ENCODE measurements at regions not wholly inside any gene's neighbourhood (a gene's known extent, or its start where the extent isn't known, plus 50 kb on each side); places are given as distances from the start of the nearest gene placed in this dataset.

DNA sequence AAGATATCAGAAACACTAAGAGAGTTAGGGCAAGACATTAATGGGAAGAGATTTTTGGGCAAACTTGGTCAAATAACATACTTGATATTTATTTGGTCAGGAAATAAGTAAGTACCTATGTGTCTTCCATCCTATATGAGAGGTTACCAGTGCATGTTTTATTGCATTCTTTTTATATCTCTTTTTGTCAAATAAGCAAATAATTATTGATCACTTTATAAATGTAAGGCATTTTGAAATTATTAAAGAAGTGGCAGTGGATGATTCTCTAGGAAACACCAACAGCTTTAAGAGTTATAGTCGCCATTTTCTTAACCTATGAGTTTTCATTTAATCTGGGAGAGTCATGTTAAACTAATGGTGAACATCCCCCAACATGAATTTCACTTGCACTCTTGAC, 453.3 kb downstream of the MEIS1 start:
- H3K79me2 ChIP-seq: no peaks in the 10 kb centered on the region
- no peaks in the 10 kb centered on the region for H3K27me3 ChIP-seq (ENCODE audit: control insufficient read depth, insufficient read depth, low read length)
- no peak overlapping the region for H3K4me2 ChIP-seq (ENCODE audit: low read length)
- no peaks in the 10 kb centered on the region for H3K4me1 ChIP-seq
- H3K36me3 ChIP-seq (ENCODE audit: control insufficient read depth, insufficient read depth, low read length): no peaks in the 10 kb centered on the region
- no peak overlapping the region for H3K9ac ChIP-seq
- TF ChIP-seq, protein P1, sequence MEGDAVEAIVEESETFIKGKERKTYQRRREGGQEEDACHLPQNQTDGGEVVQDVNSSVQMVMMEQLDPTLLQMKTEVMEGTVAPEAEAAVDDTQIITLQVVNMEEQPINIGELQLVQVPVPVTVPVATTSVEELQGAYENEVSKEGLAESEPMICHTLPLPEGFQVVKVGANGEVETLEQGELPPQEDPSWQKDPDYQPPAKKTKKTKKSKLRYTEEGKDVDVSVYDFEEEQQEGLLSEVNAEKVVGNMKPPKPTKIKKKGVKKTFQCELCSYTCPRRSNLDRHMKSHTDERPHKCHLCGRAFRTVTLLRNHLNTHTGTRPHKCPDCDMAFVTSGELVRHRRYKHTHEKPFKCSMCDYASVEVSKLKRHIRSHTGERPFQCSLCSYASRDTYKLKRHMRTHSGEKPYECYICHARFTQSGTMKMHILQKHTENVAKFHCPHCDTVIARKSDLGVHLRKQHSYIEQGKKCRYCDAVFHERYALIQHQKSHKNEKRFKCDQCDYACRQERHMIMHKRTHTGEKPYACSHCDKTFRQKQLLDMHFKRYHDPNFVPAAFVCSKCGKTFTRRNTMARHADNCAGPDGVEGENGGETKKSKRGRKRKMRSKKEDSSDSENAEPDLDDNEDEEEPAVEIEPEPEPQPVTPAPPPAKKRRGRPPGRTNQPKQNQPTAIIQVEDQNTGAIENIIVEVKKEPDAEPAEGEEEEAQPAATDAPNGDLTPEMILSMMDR (IDR thresholded peaks at IDR 0.05): no peak
- H3K4me3 ChIP-seq (ENCODE audit: low read depth, low read length): no peak overlapping the region
- no peaks in the 10 kb centered on the region for H3K9me3 ChIP-seq (ENCODE audit: control insufficient read depth, low read length)
- no peak overlapping the region for H2AFZ ChIP-seq
- no peak overlapping the region for H3K27ac ChIP-seq

- TF ChIP-seq, protein P1 (IDR thresholded peaks at IDR 0.05): no peak
- no peak overlapping the region for H3K4me2 ChIP-seq (ENCODE audit: low read length)
- H3K27me3 ChIP-seq (ENCODE audit: control insufficient read depth, insufficient read depth, low read length): no peaks in the 10 kb centered on the region
- H3K27ac ChIP-seq: no peak overlapping the region
- no peaks in the 10 kb centered on the region for H3K4me1 ChIP-seq
- H3K36me3 ChIP-seq (ENCODE audit: control insufficient read depth, insufficient read depth, low read length): no peaks in the 10 kb centered on the region
- no peaks in the 10 kb centered on the region for H3K79me2 ChIP-seq
- H2AFZ ChIP-seq: no peak overlapping the region
- H3K4me3 ChIP-seq (ENCODE audit: low read depth, low read length): no peak overlapping the region
- H3K9me3 ChIP-seq (ENCODE audit: control insufficient read depth, low read length): no peaks in the 10 kb centered on the region
- no peak overlapping the region for H3K9ac ChIP-seq
Observed at GRCh38 chr2:66888791-66889631, 454.1 kb downstream of the MEIS1 start.

DNA sequence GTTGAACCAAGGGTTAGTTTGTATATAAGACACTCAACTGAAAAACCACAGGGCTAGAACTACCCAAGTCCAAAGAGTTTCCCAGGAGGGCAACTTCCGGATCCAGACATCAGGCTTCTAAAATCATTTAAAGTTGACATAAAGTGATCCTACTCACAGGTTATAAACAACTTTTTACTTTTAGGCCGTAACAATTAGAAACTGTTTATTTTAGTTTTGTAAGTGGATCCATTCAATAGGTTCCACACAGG, 454.6 kb downstream of the MEIS1 start:
- Histone ChIP-seq H3K27ac (no peak overlapping the region), H3K36me3 (ENCODE audit: control insufficient read depth, insufficient read depth, low read length) (no peaks in the 10 kb centered on the region), H3K4me2 (ENCODE audit: low read length) (no peak overlapping the region), H3K4me1 (no peaks in the 10 kb centered on the region), H3K79me2 (no peaks in the 10 kb centered on the region), H3K27me3 (ENCODE audit: control insufficient read depth, insufficient read depth, low read length) (no peaks in the 10 kb centered on the region), H3K9ac (no peak overlapping the region), H3K4me3 (ENCODE audit: low read depth, low read length) (no peak overlapping the region), H2AFZ (no peak overlapping the region), H3K9me3 (ENCODE audit: control insufficient read depth, low read length) (no peaks in the 10 kb centered on the region)
- TF ChIP-seq, protein P1 (IDR thresholded peaks at IDR 0.05): no peak

- no peak overlapping the region for H3K4me2 ChIP-seq (ENCODE audit: low read length)
- no peak overlapping the region for H3K4me3 ChIP-seq (ENCODE audit: low read depth, low read length)
- H3K27ac ChIP-seq: no peak overlapping the region
- no peaks in the 10 kb centered on the region for H3K9me3 ChIP-seq (ENCODE audit: control insufficient read depth, low read length)
- no peaks in the 10 kb centered on the region for H3K36me3 ChIP-seq (ENCODE audit: control insufficient read depth, insufficient read depth, low read length)
- H2AFZ ChIP-seq: no peak overlapping the region
- no peak overlapping the region for H3K9ac ChIP-seq
- no peaks in the 10 kb centered on the region for H3K27me3 ChIP-seq (ENCODE audit: control insufficient read depth, insufficient read depth, low read length)
- no peaks in the 10 kb centered on the region for H3K79me2 ChIP-seq
- TF ChIP-seq, protein P1 (IDR thresholded peaks at IDR 0.05): no peak
- no peaks in the 10 kb centered on the region for H3K4me1 ChIP-seq
Observed at GRCh38 chr2:66890166-66890742, 455.3 kb downstream of the MEIS1 start.

GRCh38 chr2:66895206-66895605, 460.3 kb downstream of the MEIS1 start:
- Histone ChIP-seq H3K9ac (no peak overlapping the region), H3K4me1 (no peaks in the 10 kb centered on the region), H3K27ac (no peak overlapping the region), H3K79me2 (no peaks in the 10 kb centered on the region), H3K4me3 (ENCODE audit: low read depth, low read length) (no peak overlapping the region), H3K27me3 (ENCODE audit: control insufficient read depth, insufficient read depth, low read length) (no peaks in the 10 kb centered on the region), H2AFZ (no peak overlapping the region), H3K36me3 (ENCODE audit: control insufficient read depth, insufficient read depth, low read length) (no peaks in the 10 kb centered on the region), H3K9me3 (ENCODE audit: control insufficient read depth, low read length) (no peaks in the 10 kb centered on the region), H3K4me2 (ENCODE audit: low read length) (no peak overlapping the region)
- TF ChIP-seq, protein P1 (IDR thresholded peaks at IDR 0.05): no peak
